Sigmoid colon (tissue), 6 donors: ENCODE measurements at regions not wholly inside any gene's neighbourhood (a gene's known extent, or its start where the extent isn't known, plus 50 kb on each side); places are given as distances from the start of the nearest gene placed in this dataset.

Experiments
- DNase-seq: peaks from one replicate; pipeline ENCODE4 v3.0.0-alpha.2; 2019
- H3K27ac ChIP-seq, 4 donors: fragments of 200-600 bp; sonication (generic); one replicate each; pipeline ENCODE4 v1.5.1; 2016 to 2019; ENCODE audit warnings: mild to moderate bottlenecking in 1 of 4
- H3K27me3 ChIP-seq, 3 donors: fragments of 200-600 bp; sonication (generic); one replicate each; pipeline ENCODE4 v1.5.1; 2019; ENCODE audit warnings: mild to moderate bottlenecking in 1 of 3
- H3K36me3 ChIP-seq, 4 donors: fragments of 200-600 bp; sonication (generic); one replicate each; pipeline ENCODE4 v1.5.1; 2016 to 2019
- H3K4me1 ChIP-seq, 4 donors: fragments of 200-600 bp; sonication (generic); one replicate each; pipeline ENCODE4 v1.5.1; 2017 to 2019
- H3K4me3 ChIP-seq, 4 donors: fragments of 200-600 bp; sonication (generic); one replicate each; pipeline ENCODE4 v1.5.1; 2017 to 2019; ENCODE audit warnings: mild to moderate bottlenecking in 2 of 4, moderate library complexity in 1 of 4
- H3K9me3 ChIP-seq, 4 donors: fragments of 200-600 bp in 3 of 4; sonication (generic) in 3 of 4; one replicate each; pipeline versions ENCODE4 v1.5.1 to v1.6.1; 2013 to 2019
- EP300 ChIP-seq, 4 donors: sonication (generic); formaldehyde crosslinking; IDR thresholded peaks; one replicate each; pipeline ENCODE4 v1.6.1; 2017; ENCODE audit warnings: antibody characterized with exemption in 4 of 4
- POLR2A ChIP-seq, 2 donors: fragments of 450-650 bp; IDR thresholded peaks; one replicate each; pipeline ENCODE4 v1.6.1; 2016; ENCODE audit warnings: antibody characterized with exemption in 2 of 2, mild to moderate bottlenecking in 2 of 2, moderate library complexity in 2 of 2
- POLR2AphosphoS5 ChIP-seq, 4 donors: sonication (generic); formaldehyde crosslinking; IDR thresholded peaks; one replicate each; pipeline ENCODE4 v1.6.1; 2017; ENCODE audit warnings: antibody characterized with exemption in 4 of 4
- WGBS, 2 donors: extraction: QIAGEN DNeasy Blood & Tissue Kit; methylation state at CpG; one replicate each; pipeline ENCODE4 v1.1.7; 2013; 5-methylcytosine and 5-hydroxymethylcytosine counted together
- intact Hi-C: fragments of 100-400 bp; cut with DNase I; formaldehyde crosslinking; loops from one replicate; pipeline ENCODE4 v1.15.1; 2023
- TF ChIP-seq, protein P1 (sequence below), 4 experiments: fragments of 450-650 bp in 3 of 4; fragments of 200-600 bp in 1 of 4; IDR thresholded peaks; one replicate each; pipeline ENCODE4 v1.5.1; 2016 to 2019; ENCODE audit warnings: antibody characterized with exemption in 4 of 4, mild to moderate bottlenecking in 3 of 4, moderate library complexity in 2 of 4
- donor health status: healthy with polysubstance abuse.
- donor health status: healthy.

DNA sequence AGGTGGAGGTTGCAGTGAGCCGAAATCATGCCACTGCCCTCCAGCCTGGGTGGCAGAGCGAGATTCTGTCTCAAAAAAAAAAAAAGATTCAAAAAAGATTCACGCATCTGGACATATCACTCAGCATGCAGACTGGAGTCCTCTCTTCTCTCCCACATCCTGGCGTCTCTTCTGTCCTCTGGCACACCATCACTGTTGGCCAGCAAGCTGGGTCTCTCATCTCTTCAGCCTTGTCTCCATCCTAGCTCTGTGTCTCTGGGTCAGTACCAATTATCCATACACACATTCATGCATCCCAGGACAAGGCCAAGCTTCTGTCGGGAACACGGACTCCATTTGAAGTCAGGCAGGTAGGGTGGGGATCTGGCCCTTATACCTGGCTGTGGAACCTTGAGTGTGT, 105.5 kb upstream of the MAP1LC3B2 start:
- no peaks in the 10 kb centered on the region for H3K9me3 ChIP-seq
- 96% methylated on average over 6 of the region's 6 CpGs for WGBS, 2 donors
- no peak overlapping the region for H3K4me3 ChIP-seq
- DNase-seq = no peak
- no peak for TF ChIP-seq POLR2AphosphoS5 (IDR thresholded peaks at IDR 0.05)
- TF ChIP-seq EP300 (IDR thresholded peaks at IDR 0.05) = no peak
- TF ChIP-seq, protein P1, sequence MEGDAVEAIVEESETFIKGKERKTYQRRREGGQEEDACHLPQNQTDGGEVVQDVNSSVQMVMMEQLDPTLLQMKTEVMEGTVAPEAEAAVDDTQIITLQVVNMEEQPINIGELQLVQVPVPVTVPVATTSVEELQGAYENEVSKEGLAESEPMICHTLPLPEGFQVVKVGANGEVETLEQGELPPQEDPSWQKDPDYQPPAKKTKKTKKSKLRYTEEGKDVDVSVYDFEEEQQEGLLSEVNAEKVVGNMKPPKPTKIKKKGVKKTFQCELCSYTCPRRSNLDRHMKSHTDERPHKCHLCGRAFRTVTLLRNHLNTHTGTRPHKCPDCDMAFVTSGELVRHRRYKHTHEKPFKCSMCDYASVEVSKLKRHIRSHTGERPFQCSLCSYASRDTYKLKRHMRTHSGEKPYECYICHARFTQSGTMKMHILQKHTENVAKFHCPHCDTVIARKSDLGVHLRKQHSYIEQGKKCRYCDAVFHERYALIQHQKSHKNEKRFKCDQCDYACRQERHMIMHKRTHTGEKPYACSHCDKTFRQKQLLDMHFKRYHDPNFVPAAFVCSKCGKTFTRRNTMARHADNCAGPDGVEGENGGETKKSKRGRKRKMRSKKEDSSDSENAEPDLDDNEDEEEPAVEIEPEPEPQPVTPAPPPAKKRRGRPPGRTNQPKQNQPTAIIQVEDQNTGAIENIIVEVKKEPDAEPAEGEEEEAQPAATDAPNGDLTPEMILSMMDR (IDR thresholded peaks at IDR 0.05) = no peak
- no peak for TF ChIP-seq POLR2A (IDR thresholded peaks at IDR 0.05)
- no peak overlapping the region for H3K27ac ChIP-seq
- H3K36me3 ChIP-seq = no peaks in the 10 kb centered on the region
- intact Hi-C loops = no loop called here
- H3K27me3 ChIP-seq = no peaks in the 10 kb centered on the region
- H3K4me1 ChIP-seq = peaks cover 0 to 27% (median 24%) of the 10 kb centered on the region in 4 donors

GRCh38 chr12:116454076-116454475, 105.1 kb upstream of the MAP1LC3B2 start:
- TF ChIP-seq POLR2AphosphoS5 (IDR thresholded peaks at IDR 0.05) = no peak
- TF ChIP-seq, protein P1 (IDR thresholded peaks at IDR 0.05) = no peak
- no peak for TF ChIP-seq POLR2A (IDR thresholded peaks at IDR 0.05)
- TF ChIP-seq EP300 (IDR thresholded peaks at IDR 0.05) = no peak
- H3K4me1 ChIP-seq = peaks cover 0 to 27% (median 24%) of the 10 kb centered on the region in 4 donors
- H3K27ac ChIP-seq = peak overlapping the region in 1 of 4 donors; percentile 86
- no peaks in the 10 kb centered on the region for H3K36me3 ChIP-seq
- DNase-seq = no peak
- 78 to 84% methylated on average over 6 of the region's 6 CpGs for WGBS, 2 donors
- no peaks in the 10 kb centered on the region for H3K9me3 ChIP-seq
- no peak overlapping the region for H3K4me3 ChIP-seq
- no peaks in the 10 kb centered on the region for H3K27me3 ChIP-seq
- intact Hi-C loops = no loop called here

- WGBS, 2 donors = 40 to 62% methylated on average over 7 of the region's 7 CpGs
- no peak overlapping the region for H3K4me3 ChIP-seq
- no peaks in the 10 kb centered on the region for H3K36me3 ChIP-seq
- intact Hi-C loops = loop anchor here (1.0 to 5.0 kb wide), 5 partner anchors 21 to 458 kb away; partner anchors contain the start of gene MED13L
- no peak for TF ChIP-seq POLR2AphosphoS5 (IDR thresholded peaks at IDR 0.05)
- TF ChIP-seq EP300 (IDR thresholded peaks at IDR 0.05) = no peak
- TF ChIP-seq, protein P1 (IDR thresholded peaks at IDR 0.05) = no peak
- no peak for TF ChIP-seq POLR2A (IDR thresholded peaks at IDR 0.05)
- H3K9me3 ChIP-seq = no peaks in the 10 kb centered on the region
- H3K27me3 ChIP-seq = no peaks in the 10 kb centered on the region
- H3K4me1 ChIP-seq = peaks cover 0 to 31% (median 29%) of the 10 kb centered on the region in 4 donors
- DNase-seq = no peak
- H3K27ac ChIP-seq = peak overlapping the region; percentile 79 to 86 (median 84)
These were observed 104.2 kb upstream of the MAP1LC3B2 start for GRCh38 chr12:116454950-116455447.

DNA sequence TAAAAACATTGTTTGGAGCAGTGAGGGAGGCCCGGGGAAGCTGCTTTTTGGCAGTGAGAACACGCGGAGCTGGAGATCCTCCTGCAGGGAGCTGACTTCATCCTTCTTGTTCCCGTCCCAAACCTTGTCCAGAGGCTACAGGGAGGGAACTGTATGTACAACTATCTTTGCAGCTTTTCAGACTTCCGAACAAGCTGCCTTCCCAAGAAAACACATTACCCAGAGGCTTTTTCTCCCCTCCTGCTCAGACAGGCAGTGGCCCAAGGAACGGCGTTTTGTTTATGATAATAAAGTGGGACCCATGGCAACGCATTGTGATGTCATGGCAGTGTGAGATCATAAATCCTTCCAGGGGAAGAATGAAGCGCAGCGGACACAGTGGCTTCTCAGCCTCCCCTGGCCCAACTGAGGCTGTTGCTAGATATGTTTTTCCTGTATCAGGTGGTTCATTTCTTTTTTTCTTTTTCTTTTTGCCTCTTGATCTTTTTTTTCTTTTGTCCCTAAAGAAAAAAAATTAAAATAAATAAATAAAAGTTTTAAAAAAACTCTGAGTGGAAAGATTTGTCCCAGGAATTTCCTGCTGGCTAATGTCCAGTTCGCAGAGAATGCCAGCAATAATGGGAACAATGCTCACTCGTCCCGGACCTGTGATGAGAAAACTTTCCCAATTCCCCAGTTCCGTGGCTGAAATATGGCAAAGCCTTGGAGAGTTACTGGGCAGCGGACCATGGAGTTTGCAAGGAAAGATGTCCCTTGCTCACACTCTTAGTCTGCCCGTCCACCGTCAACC, 103.4 kb upstream of the MAP1LC3B2 start:
- intact Hi-C loops = loop anchor here (1.0 to 5.0 kb wide), 7 partner anchors 21 to 458 kb away; partner anchors contain the start of gene MED13L
- peak; percentile 96 for DNase-seq
- peak overlapping the region; percentile 79 to 86 (median 84) for H3K27ac ChIP-seq
- H3K9me3 ChIP-seq = no peaks in the 10 kb centered on the region
- H3K27me3 ChIP-seq = no peaks in the 10 kb centered on the region
- peak; percentile 78 to 96 (median 90) for TF ChIP-seq EP300 (IDR thresholded peaks at IDR 0.05)
- TF ChIP-seq, protein P1 (IDR thresholded peaks at IDR 0.05) = no peak
- TF ChIP-seq POLR2AphosphoS5 (IDR thresholded peaks at IDR 0.05) = peak; percentile 79 to 98 (median 86)
- no peak for TF ChIP-seq POLR2A (IDR thresholded peaks at IDR 0.05)
- no peaks in the 10 kb centered on the region for H3K36me3 ChIP-seq
- H3K4me1 ChIP-seq = peaks cover 0 to 38% (median 35%) of the 10 kb centered on the region in 4 donors
- WGBS, 2 donors = 26 to 49% methylated on average over 17 of the region's 17 CpGs
- no peak overlapping the region for H3K4me3 ChIP-seq
